T-helper 17 cell (primary cell): ENCODE measurements at regions not wholly inside any gene's neighbourhood (a gene's known extent, or its start where the extent isn't known, plus 50 kb on each side); places are given as distances from the start of the nearest gene placed in this dataset.
"Not testable (repeated sequence)": the region's sequence is repeated elsewhere in the genome, so short reads cannot be mapped to it uniquely, and the experiment has no call there.

Source experiments
- ATAC-seq: fragments of 150-1000 bp; cut with Tn5 transposase; 2 replicates; pipeline ENCODE4 v1.10.0; 2021; ENCODE audit warnings: mild to moderate bottlenecking, moderate library complexity
- DNase-seq, 3 donors: peaks; one replicate each; pipeline versions ENCODE4 v3.0.0 to v3.0.0-alpha.2; 2020 to 2021
- H3K9me3 ChIP-seq: one replicate; pipeline ENCODE4 v1.7.0; 2013; ENCODE audit warnings: low read length, mild to moderate bottlenecking; ENCODE audit not compliant: control insufficient read depth, poor library complexity, severe bottlenecking
- H3K27ac Mint-ChIP-seq: one replicate; pipeline ENCODE4 v1.8.0; 2022; ENCODE audit warnings: mild to moderate bottlenecking, moderate library complexity, mixed read lengths
- H3K27me3 Mint-ChIP-seq: one replicate; pipeline ENCODE4 v1.8.0; 2022; ENCODE audit warnings: mixed read lengths
- H3K36me3 Mint-ChIP-seq: one replicate; pipeline ENCODE4 v1.8.0; 2022; ENCODE audit warnings: low read depth, mixed read lengths
- H3K4me1 Mint-ChIP-seq: one replicate; pipeline ENCODE4 v1.8.0; 2022; ENCODE audit warnings: mild to moderate bottlenecking, mixed read lengths
- H3K4me3 Mint-ChIP-seq: one replicate; pipeline ENCODE4 v1.8.0; 2022; ENCODE audit warnings: mild to moderate bottlenecking, moderate library complexity, mixed read lengths

GRCh38 chr1:29933067-29933466 is 696.7 kb downstream of the PTPRU start:
- no peaks in the 10 kb centered on the region for H3K9me3 ChIP-seq
- H3K27me3 Mint-ChIP-seq, result peaks cover 55% of the 10 kb centered on the region
- no peak overlapping the region for H3K27ac Mint-ChIP-seq
- H3K4me1 Mint-ChIP-seq, result peaks cover 9% of the 10 kb centered on the region
- peaks cover 3% of the 10 kb centered on the region for H3K36me3 Mint-ChIP-seq
- ATAC-seq (no peak), DNase-seq (no peak)
- H3K4me3 Mint-ChIP-seq, result no peak overlapping the region

DNA sequence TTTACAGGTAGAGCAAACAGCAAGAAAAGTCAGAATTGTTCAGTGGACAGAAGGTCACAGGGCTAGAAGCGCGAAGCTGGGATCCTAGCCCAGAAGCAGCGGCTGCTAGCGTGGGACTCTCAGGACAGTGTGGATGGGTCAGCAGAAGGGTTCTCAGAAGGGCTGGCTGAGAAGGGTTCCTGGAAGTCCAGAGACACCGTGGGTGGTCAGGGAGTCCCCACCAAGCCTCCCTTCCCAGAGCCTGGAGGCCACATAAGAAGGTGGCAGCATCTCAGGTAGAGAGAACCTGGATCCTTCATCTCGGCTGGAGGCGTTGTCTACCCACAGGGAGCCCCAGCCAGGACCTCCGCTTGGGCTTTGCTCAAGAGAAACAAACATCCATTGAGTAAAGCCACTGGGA is 696.3 kb downstream of the PTPRU start:
- no peaks in the 10 kb centered on the region for H3K9me3 ChIP-seq
- Mint-ChIP-seq H3K36me3 (peaks cover 3% of the 10 kb centered on the region), H3K27me3 (peaks cover 55% of the 10 kb centered on the region), H3K27ac (no peak overlapping the region), H3K4me1 (peaks cover 9% of the 10 kb centered on the region), H3K4me3 (no peak overlapping the region)
- ATAC-seq (no peak), DNase-seq (no peak)

GRCh38 chr1:29931477-29932175 is 695.3 kb downstream of the PTPRU start:
- H3K9me3 ChIP-seq, result no peaks in the 10 kb centered on the region
- Mint-ChIP-seq H3K27ac (no peak overlapping the region), H3K27me3 (peaks cover 64% of the 10 kb centered on the region), H3K36me3 (peaks cover 3% of the 10 kb centered on the region), H3K4me3 (no peak overlapping the region), H3K4me1 (peaks cover 9% of the 10 kb centered on the region)
- DNase-seq, result no peak
- ATAC-seq, result no peak

GRCh38 chr1:29925058-29925457 is 688.7 kb downstream of the PTPRU start:
- no peak for ATAC-seq
- no peaks in the 10 kb centered on the region for H3K9me3 ChIP-seq
- Mint-ChIP-seq H3K27ac (no peak overlapping the region), H3K4me1 (peaks cover 6% of the 10 kb centered on the region), H3K27me3 (peaks cover 66% of the 10 kb centered on the region), H3K4me3 (no peak overlapping the region), H3K36me3 (no peaks in the 10 kb centered on the region)
- no peak for DNase-seq

DNA sequence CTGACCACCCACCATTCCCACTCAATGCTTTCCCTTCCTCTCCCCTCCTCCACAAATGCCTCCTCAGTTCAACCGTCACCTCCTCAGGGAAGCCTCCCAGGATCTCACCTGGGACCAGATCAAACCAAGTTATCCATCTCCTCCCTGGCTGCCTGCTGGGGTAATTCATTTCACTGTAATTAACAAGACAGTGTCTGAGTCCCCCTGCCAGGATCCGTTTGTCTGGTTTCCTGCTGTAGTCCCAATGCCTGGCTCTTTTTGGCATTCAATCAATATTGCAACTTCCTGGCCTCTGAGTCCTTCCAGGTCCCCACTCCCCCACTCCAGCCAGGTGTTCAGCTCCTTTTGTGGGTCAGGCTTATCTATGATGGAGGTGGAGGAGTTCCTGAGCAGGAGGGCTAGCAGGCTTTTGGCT is 687.7 kb downstream of the PTPRU start:
- ATAC-seq (no peak), DNase-seq (no peak)
- H3K9me3 ChIP-seq, result no peaks in the 10 kb centered on the region
- H3K4me1 Mint-ChIP-seq, result peaks cover 6% of the 10 kb centered on the region
- peaks cover 62% of the 10 kb centered on the region for H3K27me3 Mint-ChIP-seq
- H3K27ac Mint-ChIP-seq, result no peak overlapping the region
- H3K36me3 Mint-ChIP-seq, result no peaks in the 10 kb centered on the region
- no peak overlapping the region for H3K4me3 Mint-ChIP-seq

DNA sequence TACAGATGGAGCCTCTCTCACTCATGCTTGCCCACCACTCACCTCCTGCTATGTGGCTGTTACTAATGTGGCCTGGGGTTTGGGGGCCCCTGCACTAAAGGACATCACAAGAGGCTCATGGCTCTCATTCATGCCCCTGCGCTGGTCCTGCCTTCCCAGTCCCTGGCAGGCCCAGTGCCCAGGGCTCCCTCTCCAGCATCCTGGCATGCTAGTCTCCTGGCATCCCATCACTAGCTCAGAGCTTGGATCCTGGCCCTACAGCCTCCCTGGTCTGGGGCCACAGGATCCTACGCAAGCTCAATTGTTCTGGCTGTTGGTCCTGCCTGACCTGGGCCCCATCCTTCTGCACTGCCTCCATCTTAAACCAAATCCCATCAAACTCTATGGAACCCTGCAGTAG is 685.4 kb downstream of the PTPRU start:
- no peak for ATAC-seq
- Mint-ChIP-seq H3K27ac (no peak overlapping the region), H3K4me3 (no peak overlapping the region), H3K27me3 (peaks cover 64% of the 10 kb centered on the region), H3K4me1 (peaks cover 2% of the 10 kb centered on the region), H3K36me3 (no peaks in the 10 kb centered on the region)
- no peak for DNase-seq
- no peaks in the 10 kb centered on the region for H3K9me3 ChIP-seq

DNA sequence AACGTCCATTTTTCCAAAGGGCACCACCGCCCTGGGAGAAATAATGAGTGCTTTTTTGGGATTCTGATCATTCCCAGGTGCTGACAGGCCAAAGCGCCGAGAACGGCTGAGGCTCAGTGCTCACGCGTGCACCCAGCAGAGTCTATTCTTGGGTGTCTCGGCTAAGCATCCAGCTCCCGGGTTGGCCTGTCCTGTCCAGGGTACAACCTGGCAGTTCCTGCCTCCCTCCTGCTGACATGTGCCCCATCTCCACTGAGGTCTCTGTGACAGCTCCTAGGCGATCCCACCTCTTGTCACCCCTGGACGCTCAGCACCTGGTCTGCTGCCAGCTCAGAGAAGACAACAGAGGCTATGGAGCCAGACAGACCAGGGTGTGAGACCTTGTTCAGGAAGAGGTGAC is 684.5 kb downstream of the PTPRU start:
- H3K9me3 ChIP-seq, result no peaks in the 10 kb centered on the region
- no peak overlapping the region for H3K4me3 Mint-ChIP-seq
- no peak overlapping the region for H3K27ac Mint-ChIP-seq
- H3K27me3 Mint-ChIP-seq, result peaks cover 59% of the 10 kb centered on the region
- ATAC-seq (no peak), DNase-seq (no peak)
- peaks cover 2% of the 10 kb centered on the region for H3K4me1 Mint-ChIP-seq
- no peaks in the 10 kb centered on the region for H3K36me3 Mint-ChIP-seq

- Mint-ChIP-seq H3K4me3 (no peak overlapping the region), H3K36me3 (no peaks in the 10 kb centered on the region), H3K27me3 (peaks cover 63% of the 10 kb centered on the region), H3K4me1 (peaks cover 2% of the 10 kb centered on the region), H3K27ac (no peak overlapping the region)
- ATAC-seq (no peak), DNase-seq (no peak)
- no peaks in the 10 kb centered on the region for H3K9me3 ChIP-seq
These were observed 684.0 kb downstream of the PTPRU start for GRCh38 chr1:29920316-29920715.

- ATAC-seq, H3K36me3 Mint-ChIP-seq, H3K9me3 ChIP-seq, H3K4me3 Mint-ChIP-seq, H3K4me1 Mint-ChIP-seq, H3K27ac Mint-ChIP-seq, DNase-seq: not testable (repeated sequence)
- peaks cover 65% of the 10 kb centered on the region for H3K27me3 Mint-ChIP-seq
These were observed 682.7 kb downstream of the PTPRU start for GRCh38 chr1:29919041-29919440.

DNA sequence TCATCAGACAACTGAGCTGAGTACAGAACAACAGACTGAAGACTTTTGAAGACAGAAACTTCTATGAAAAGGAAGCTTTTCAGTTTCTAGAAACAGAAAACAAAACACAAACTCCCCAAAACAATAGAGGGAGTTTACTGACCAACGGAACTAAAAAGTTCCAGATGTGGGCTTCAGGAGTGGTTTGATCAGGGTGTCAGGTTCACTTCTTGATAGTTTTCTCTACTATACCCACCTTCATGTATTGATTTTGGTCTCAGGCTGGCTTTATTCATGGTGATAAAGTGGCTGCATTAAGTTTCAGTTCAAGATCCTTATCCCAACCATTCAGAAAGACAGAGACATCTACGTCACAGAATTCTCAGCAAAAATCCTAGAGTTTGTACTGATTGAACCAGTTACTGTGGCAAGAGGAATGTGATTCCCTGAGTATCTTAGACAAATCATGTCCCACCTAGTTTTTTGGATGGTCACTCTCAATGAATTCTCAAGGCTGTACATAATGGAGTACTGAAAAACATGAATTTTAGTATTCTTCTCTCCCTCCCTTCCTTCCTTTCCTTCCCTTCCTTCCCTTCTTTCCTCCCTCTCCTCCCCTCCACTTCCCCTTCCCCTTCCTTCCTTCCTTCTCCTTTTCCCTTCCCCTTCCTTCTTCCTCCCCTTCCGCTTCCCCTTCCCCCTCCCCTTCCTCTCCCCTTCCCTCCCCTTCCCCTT is 680.5 kb downstream of the PTPRU start:
- H3K27ac Mint-ChIP-seq, result no peak overlapping the region
- peaks cover 63% of the 10 kb centered on the region for H3K27me3 Mint-ChIP-seq
- H3K4me1 Mint-ChIP-seq, result no peaks in the 10 kb centered on the region
- no peak for DNase-seq
- ATAC-seq, result no peak
- H3K36me3 Mint-ChIP-seq, result no peaks in the 10 kb centered on the region
- no peaks in the 10 kb centered on the region for H3K9me3 ChIP-seq
- no peak overlapping the region for H3K4me3 Mint-ChIP-seq

DNA sequence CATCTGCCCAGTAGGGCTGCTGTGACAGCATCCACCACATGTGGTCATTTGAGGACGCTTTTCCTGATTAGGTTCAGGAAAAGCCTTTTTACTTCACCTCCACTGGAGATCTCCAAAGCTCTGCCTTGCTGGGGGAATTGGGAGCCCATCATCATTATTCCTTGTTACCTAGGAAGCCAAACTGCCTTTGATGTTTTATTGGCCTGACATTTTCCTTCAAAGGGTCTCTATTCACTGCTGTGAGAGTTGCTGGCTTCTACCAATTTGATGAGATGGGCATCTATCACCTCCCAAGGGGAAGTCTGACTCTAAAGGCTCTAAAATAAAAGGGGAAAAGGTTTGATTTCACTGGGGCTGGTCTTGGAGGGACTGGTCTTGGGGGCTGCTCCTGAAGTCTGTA is 678.6 kb downstream of the PTPRU start:
- no peaks in the 10 kb centered on the region for H3K9me3 ChIP-seq
- Mint-ChIP-seq H3K36me3 (no peaks in the 10 kb centered on the region), H3K4me1 (no peaks in the 10 kb centered on the region), H3K27ac (no peak overlapping the region), H3K4me3 (no peak overlapping the region), H3K27me3 (peaks cover 64% of the 10 kb centered on the region)
- DNase-seq (no peak), ATAC-seq (no peak)

DNA sequence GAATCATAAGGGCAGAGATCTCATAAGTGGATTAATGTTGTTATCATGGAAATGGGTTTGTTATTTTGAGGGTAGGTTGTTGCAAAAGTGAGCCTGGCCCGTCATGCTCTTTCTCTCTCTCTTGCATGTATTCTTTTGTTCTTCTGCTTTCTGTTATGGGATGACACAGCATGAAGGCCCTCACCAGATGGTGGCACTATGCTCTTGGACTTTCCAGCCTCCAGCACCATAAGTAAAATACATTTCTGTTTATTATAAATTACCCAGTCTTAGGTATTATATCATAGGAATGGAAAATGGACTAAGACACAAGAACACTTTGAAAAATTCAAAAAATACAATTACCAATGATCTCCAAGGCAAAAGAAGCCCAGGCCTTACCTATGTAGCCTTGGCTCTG is 676.1 kb downstream of the PTPRU start:
- Mint-ChIP-seq H3K27ac (no peak overlapping the region), H3K4me3 (no peak overlapping the region), H3K4me1 (no peaks in the 10 kb centered on the region), H3K27me3 (peaks cover 62% of the 10 kb centered on the region), H3K36me3 (no peaks in the 10 kb centered on the region)
- DNase-seq (no peak), ATAC-seq (no peak)
- no peaks in the 10 kb centered on the region for H3K9me3 ChIP-seq

DNA sequence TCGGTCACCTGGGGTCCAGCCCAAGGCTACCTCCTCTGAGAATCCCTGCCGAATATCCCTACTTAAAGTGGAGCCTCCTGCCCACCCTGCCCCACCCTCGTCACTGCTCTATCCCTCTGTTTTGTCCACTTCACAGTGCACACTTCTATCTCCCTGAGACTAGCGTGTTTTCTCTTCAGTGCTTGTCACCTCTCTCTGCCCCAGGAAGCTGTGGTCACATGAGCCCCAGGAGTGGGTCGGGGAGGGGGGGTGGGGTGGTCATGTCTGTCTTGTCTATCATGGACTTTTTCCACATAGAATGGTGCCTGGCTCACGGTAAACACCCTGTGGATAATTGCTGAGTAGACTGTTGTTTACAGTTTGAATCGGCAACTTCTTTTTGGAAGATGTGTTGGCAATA is 673.6 kb downstream of the PTPRU start:
- Mint-ChIP-seq H3K4me3 (no peak overlapping the region), H3K27me3 (peaks cover 66% of the 10 kb centered on the region), H3K4me1 (no peaks in the 10 kb centered on the region), H3K27ac (no peak overlapping the region), H3K36me3 (no peaks in the 10 kb centered on the region)
- no peak for ATAC-seq
- H3K9me3 ChIP-seq, result no peaks in the 10 kb centered on the region
- no peak for DNase-seq

- no peak overlapping the region for H3K27ac Mint-ChIP-seq
- H3K27me3 Mint-ChIP-seq, result peaks cover 49% of the 10 kb centered on the region
- H3K4me1 Mint-ChIP-seq, result no peaks in the 10 kb centered on the region
- no peaks in the 10 kb centered on the region for H3K36me3 Mint-ChIP-seq
- no peak overlapping the region for H3K4me3 Mint-ChIP-seq
- DNase-seq (no peak), ATAC-seq (no peak)
- H3K9me3 ChIP-seq, result no peaks in the 10 kb centered on the region
These were observed 671.3 kb downstream of the PTPRU start for GRCh38 chr1:29907596-29907995.
